SK-N-SH treated with all-trans-retinoic acid at 6 μM for 48 hours (cell line): ENCODE measurements at regions not wholly inside any gene's neighbourhood (a gene's known extent, or its start where the extent isn't known, plus 50 kb on each side); places are given as distances from the start of the nearest gene placed in this dataset.

ENCODE experiments used
- BACH2 ChIP-seq: fragments of 250-450 bp; sonication (Bioruptor Pico); IDR thresholded peaks from 2 replicates; pipeline ENCODE4 v1.9.0; 2021; ENCODE audit warnings: mild to moderate bottlenecking, borderline replicate concordance
- CSRNP3 ChIP-seq: fragments of 250-450 bp; sonication (Bioruptor Pico); IDR thresholded peaks from 2 replicates; pipeline ENCODE4 v1.5.1; 2021; ENCODE audit warnings: mild to moderate bottlenecking, moderate library complexity
- ESRRG ChIP-seq: fragments of 250-450 bp; sonication (Bioruptor Pico); IDR thresholded peaks from 2 replicates; pipeline ENCODE4 v1.6.1; 2021; ENCODE audit warnings: mild to moderate bottlenecking
- GLIS3 ChIP-seq: fragments of 250-450 bp; sonication (Bioruptor Pico); IDR thresholded peaks from 2 replicates; pipeline ENCODE4 v1.5.0; 2020; ENCODE audit warnings: mild to moderate bottlenecking, moderate library complexity
- ISL1 ChIP-seq: fragments of 250-450 bp; sonication (Bioruptor Pico); IDR thresholded peaks from 2 replicates; pipeline ENCODE4 v2.1.2; 2022; ENCODE audit warnings: mild to moderate bottlenecking, moderate library complexity
- PATZ1 ChIP-seq: fragments of 250-450 bp; sonication (Bioruptor Pico); IDR thresholded peaks from 2 replicates; pipeline ENCODE4 v1.8.0; 2020; ENCODE audit warnings: mild to moderate bottlenecking, moderate library complexity, borderline replicate concordance
- POU6F1 ChIP-seq: fragments of 250-450 bp; sonication (Bioruptor Pico); IDR thresholded peaks from 2 replicates; pipeline ENCODE4 v1.8.0; 2021; ENCODE audit warnings: low read depth, mild to moderate bottlenecking, moderate library complexity, borderline replicate concordance
- PPARA ChIP-seq: fragments of 250-450 bp; sonication (Bioruptor Pico); IDR thresholded peaks from 2 replicates; pipeline ENCODE4 v1.5.0; 2020; ENCODE audit warnings: mild to moderate bottlenecking, borderline replicate concordance
- RARB ChIP-seq: fragments of 250-450 bp; sonication (Bioruptor Pico); IDR thresholded peaks from 2 replicates; pipeline ENCODE4 v1.8.0; 2021; ENCODE audit warnings: mild to moderate bottlenecking, moderate library complexity
- SNAI2 ChIP-seq: fragments of 250-450 bp; sonication (Bioruptor Pico); IDR thresholded peaks from 2 replicates; pipeline ENCODE4 v1.5.0; 2020; ENCODE audit warnings: mild to moderate bottlenecking, moderate library complexity
- ZFP3 ChIP-seq: fragments of 250-450 bp; sonication (Bioruptor Pico); IDR thresholded peaks from 2 replicates; pipeline ENCODE4 v1.5.0; 2020; ENCODE audit warnings: mild to moderate bottlenecking, moderate library complexity

- TF ChIP-seq BACH2 (CRISPR knock-in tag) (no peak), PATZ1 (CRISPR knock-in tag) (no peak), CSRNP3 (CRISPR knock-in tag) (no peak), SNAI2 (CRISPR knock-in tag) (no peak), ZFP3 (no peak), ESRRG (CRISPR knock-in tag) (no peak), POU6F1 (CRISPR knock-in tag) (no peak), GLIS3 (CRISPR knock-in tag) (no peak), PPARA (CRISPR knock-in tag) (no peak), RARB (CRISPR knock-in tag) (no peak), ISL1 (CRISPR knock-in tag) (no peak)
These were observed 361.9 kb downstream of the BCL11B start for GRCh38 chr14:98910061-98910460.
